Posterior vena cava (tissue), 2 donors: ENCODE measurements at regions not wholly inside any gene's neighbourhood (a gene's known extent, or its start where the extent isn't known, plus 50 kb on each side); places are given as distances from the start of the nearest gene placed in this dataset.

Experiments used
- DNase-seq: peaks from one replicate; pipeline ENCODE4 v3.0.0-alpha.2; 2020; ENCODE audit warnings: low spot score
- intact Hi-C, 2 donors: fragments of 100-400 bp; cut with DNase I; formaldehyde crosslinking; loops; one replicate each; pipeline versions ENCODE4 v1.14.1 to v1.14.2; 2022 to 2023
- donor health status: DM: yes; HTN: yes; CAD: no.
- donor health status: DM: yes; HTN: yes; CAD: no.

- DNase-seq, result no peak
- intact Hi-C loops, result loop anchor here in 1 of 2 donors (1.0 kb wide), 1 partner anchor 18 kb away; no protein-coding TSS in a partner anchor
Observed at GRCh38 chr13:71118779-71119364, 748.1 kb downstream of the DACH1 start.

- no peak for DNase-seq
- intact Hi-C loops, result no loop called here
Observed at GRCh38 chr13:71117920-71118319, 749.1 kb downstream of the DACH1 start.

GRCh38 chr13:71115301-71115700 lies 751.7 kb downstream of the DACH1 start:
- intact Hi-C loops, result no loop called here
- no peak for DNase-seq

GRCh38 chr13:71096421-71096820 lies 770.6 kb downstream of the DACH1 start:
- no peak for DNase-seq
- intact Hi-C loops, result no loop called here

GRCh38 chr13:71090990-71091389 lies 776.0 kb downstream of the DACH1 start:
- DNase-seq, result no peak
- intact Hi-C loops, result no loop called here

GRCh38 chr13:71089056-71089455 lies 777.9 kb downstream of the DACH1 start:
- no peak for DNase-seq
- intact Hi-C loops, result no loop called here

- no peak for DNase-seq
- intact Hi-C loops, result no loop called here
Observed at GRCh38 chr13:71087432-71087831, 779.6 kb downstream of the DACH1 start.

- intact Hi-C loops, result no loop called here
- DNase-seq, result no peak
Observed at GRCh38 chr13:71087006-71087405, 780.0 kb downstream of the DACH1 start.

- DNase-seq, result no peak
- intact Hi-C loops, result no loop called here
Observed at GRCh38 chr13:71082631-71083030, 784.4 kb downstream of the DACH1 start.

- intact Hi-C loops, result no loop called here
- no peak for DNase-seq
Observed at GRCh38 chr13:71079638-71080037, 787.4 kb downstream of the DACH1 start.

GRCh38 chr13:71068041-71068440 lies 799.0 kb downstream of the DACH1 start:
- no peak for DNase-seq
- intact Hi-C loops, result no loop called here

- DNase-seq, result no peak
- intact Hi-C loops, result no loop called here
Observed at GRCh38 chr13:71067165-71067815, 799.7 kb downstream of the DACH1 start.

- intact Hi-C loops, result no loop called here
- no peak for DNase-seq
Observed at GRCh38 chr13:71056581-71056980, 810.4 kb downstream of the DACH1 start.

- intact Hi-C loops, result no loop called here
- DNase-seq, result no peak
Observed at GRCh38 chr13:71055644-71056043, 811.4 kb downstream of the DACH1 start.

GRCh38 chr13:71055047-71055446 lies 812.0 kb downstream of the DACH1 start:
- no peak for DNase-seq
- intact Hi-C loops, result no loop called here

GRCh38 chr13:71054358-71054757 lies 812.6 kb downstream of the DACH1 start:
- no peak for DNase-seq

GRCh38 chr13:71051573-71051972 lies 815.4 kb downstream of the DACH1 start:
- intact Hi-C loops, result no loop called here
- no peak for DNase-seq

More at GRCh38 chr13:71054358-71054757, 812.6 kb downstream of the DACH1 start:
- intact Hi-C loops, result no loop called here

- no peak for DNase-seq
- intact Hi-C loops, result no loop called here
Observed at GRCh38 chr13:71046360-71047079, 820.5 kb downstream of the DACH1 start.

- no peak for DNase-seq
- intact Hi-C loops, result no loop called here
Observed at GRCh38 chr13:71045101-71045500, 821.9 kb downstream of the DACH1 start.

- DNase-seq, result no peak
- intact Hi-C loops, result no loop called here
Observed at GRCh38 chr13:71039440-71039839, 827.6 kb downstream of the DACH1 start.

- no peak for DNase-seq
- intact Hi-C loops, result no loop called here
Observed at GRCh38 chr13:71034018-71034417, 833.0 kb downstream of the DACH1 start.
